GM21576 (cell line): ENCODE measurements at regions not wholly inside any gene's neighbourhood (a gene's known extent, or its start where the extent isn't known, plus 50 kb on each side); places are given as distances from the start of the nearest gene placed in this dataset.

Experiments
- ATAC-seq: cut with Tn5 transposase; IDR thresholded peaks from one replicate; pipeline ENCODE4 v1.9.1; 2021; ENCODE audit warnings: mild to moderate bottlenecking, moderate library complexity; ENCODE audit not compliant: unreplicated experiment

GRCh38 chr13:104869501-104869900 lies 1666.0 kb downstream of the EFNB2 start:
- no peak for ATAC-seq

GRCh38 chr13:104868806-104869205 lies 1666.7 kb downstream of the EFNB2 start:
- no peak for ATAC-seq

- no peak for ATAC-seq
Measured at GRCh38 chr13:104855581-104855980, 1679.9 kb downstream of the EFNB2 start.

GRCh38 chr13:104854698-104855097 lies 1680.8 kb downstream of the EFNB2 start:
- no peak for ATAC-seq

- no peak for ATAC-seq
Measured at GRCh38 chr13:104854007-104854406, 1681.5 kb downstream of the EFNB2 start.

- no peak for ATAC-seq
Measured at GRCh38 chr13:104847922-104848321, 1687.5 kb downstream of the EFNB2 start.

GRCh38 chr13:104843401-104843800 lies 1692.1 kb downstream of the EFNB2 start:
- no peak for ATAC-seq

- ATAC-seq = no peak
Measured at GRCh38 chr13:104841110-104841509, 1694.4 kb downstream of the EFNB2 start.

GRCh38 chr13:104837756-104838155 lies 1697.7 kb downstream of the EFNB2 start:
- no peak for ATAC-seq

GRCh38 chr13:104833221-104833620 lies 1702.2 kb downstream of the EFNB2 start:
- no peak for ATAC-seq

- ATAC-seq = no peak
Measured at GRCh38 chr13:104832231-104832630, 1703.2 kb downstream of the EFNB2 start.

GRCh38 chr13:104831831-104832230 lies 1703.6 kb downstream of the EFNB2 start:
- ATAC-seq = no peak

GRCh38 chr13:104823709-104824108 lies 1711.8 kb downstream of the EFNB2 start:
- ATAC-seq = no peak

GRCh38 chr13:104823071-104823470 lies 1712.4 kb downstream of the EFNB2 start:
- ATAC-seq = no peak

GRCh38 chr13:104817271-104817670 lies 1718.2 kb downstream of the EFNB2 start:
- ATAC-seq = no peak

GRCh38 chr13:104816726-104817125 lies 1718.7 kb downstream of the EFNB2 start:
- ATAC-seq = no peak

GRCh38 chr13:104810242-104810641 lies 1725.2 kb downstream of the EFNB2 start:
- ATAC-seq = no peak

GRCh38 chr13:104809483-104809882 lies 1726.0 kb downstream of the EFNB2 start:
- ATAC-seq = no peak

- no peak for ATAC-seq
Measured at GRCh38 chr13:104805346-104805745, 1730.1 kb downstream of the EFNB2 start.

GRCh38 chr13:104799152-104799551 lies 1732.9 kb upstream of the SLC10A2 start:
- no peak for ATAC-seq

GRCh38 chr13:104798486-104798885 lies 1732.3 kb upstream of the SLC10A2 start:
- ATAC-seq = no peak

GRCh38 chr13:104796581-104796980 lies 1730.4 kb upstream of the SLC10A2 start:
- no peak for ATAC-seq

- ATAC-seq = no peak
Measured at GRCh38 chr13:104785952-104786351, 1719.7 kb upstream of the SLC10A2 start.

GRCh38 chr13:104784891-104785290 lies 1718.7 kb upstream of the SLC10A2 start:
- ATAC-seq = no peak
